Lower lobe of right lung (tissue), 2 donors: ENCODE measurements at regions not wholly inside any gene's neighbourhood (a gene's known extent, or its start where the extent isn't known, plus 50 kb on each side); places are given as distances from the start of the nearest gene placed in this dataset.

Source experiments
- ATAC-seq, 2 donors: fragments of 200-7000 bp; cut with Tn5 transposase; one replicate each; pipeline ENCODE4 v1.9.1; 2020 to 2022; ENCODE audit warnings: mild to moderate bottlenecking in 2 of 2, moderate library complexity in 2 of 2
- DNase-seq: peaks from one replicate; pipeline ENCODE4 v3.0.0-alpha.2; 2020
- H3K27ac ChIP-seq: fragments of 200-600 bp; one replicate; pipeline ENCODE4 v1.8.0; 2022
- H3K27me3 ChIP-seq: fragments of 200-600 bp; one replicate; pipeline ENCODE4 v1.8.0; 2022; ENCODE audit warnings: low read depth
- H3K36me3 ChIP-seq: fragments of 200-600 bp; one replicate; pipeline ENCODE4 v1.8.0; 2022; ENCODE audit warnings: mild to moderate bottlenecking
- H3K4me1 ChIP-seq: fragments of 200-600 bp; one replicate; pipeline ENCODE4 v1.8.0; 2022
- H3K4me3 ChIP-seq: fragments of 200-600 bp; one replicate; pipeline ENCODE4 v1.8.0; 2022; ENCODE audit warnings: mild to moderate bottlenecking
- H3K9me3 ChIP-seq: fragments of 200-600 bp; one replicate; pipeline ENCODE4 v1.8.0; 2022
- intact Hi-C: fragments of 100-400 bp; cut with DNase I; formaldehyde crosslinking; loops from one replicate; pipeline ENCODE4 v1.11.0; 2022
- TF ChIP-seq, protein P1 (sequence below): fragments of 200-600 bp; IDR thresholded peaks from one replicate; pipeline ENCODE4 v1.8.0; 2022; ENCODE audit warnings: antibody characterized with exemption, mild to moderate bottlenecking
- donor health status: DM: no; HTN: yes; CAD: no; lungs with severe emphysema.

GRCh38 chr11:76282172-76282571 is 75.9 kb upstream of the WNT11 start:
- intact Hi-C loops, result no loop called here

GRCh38 chr11:76281558-76281906 is 75.2 kb upstream of the WNT11 start:
- Histone ChIP-seq H3K27me3 (no peaks in the 10 kb centered on the region), H3K4me1 (no peaks in the 10 kb centered on the region), H3K27ac (no peak overlapping the region), H3K9me3 (no peaks in the 10 kb centered on the region), H3K36me3 (no peaks in the 10 kb centered on the region), H3K4me3 (no peak overlapping the region)
- TF ChIP-seq, protein P1, sequence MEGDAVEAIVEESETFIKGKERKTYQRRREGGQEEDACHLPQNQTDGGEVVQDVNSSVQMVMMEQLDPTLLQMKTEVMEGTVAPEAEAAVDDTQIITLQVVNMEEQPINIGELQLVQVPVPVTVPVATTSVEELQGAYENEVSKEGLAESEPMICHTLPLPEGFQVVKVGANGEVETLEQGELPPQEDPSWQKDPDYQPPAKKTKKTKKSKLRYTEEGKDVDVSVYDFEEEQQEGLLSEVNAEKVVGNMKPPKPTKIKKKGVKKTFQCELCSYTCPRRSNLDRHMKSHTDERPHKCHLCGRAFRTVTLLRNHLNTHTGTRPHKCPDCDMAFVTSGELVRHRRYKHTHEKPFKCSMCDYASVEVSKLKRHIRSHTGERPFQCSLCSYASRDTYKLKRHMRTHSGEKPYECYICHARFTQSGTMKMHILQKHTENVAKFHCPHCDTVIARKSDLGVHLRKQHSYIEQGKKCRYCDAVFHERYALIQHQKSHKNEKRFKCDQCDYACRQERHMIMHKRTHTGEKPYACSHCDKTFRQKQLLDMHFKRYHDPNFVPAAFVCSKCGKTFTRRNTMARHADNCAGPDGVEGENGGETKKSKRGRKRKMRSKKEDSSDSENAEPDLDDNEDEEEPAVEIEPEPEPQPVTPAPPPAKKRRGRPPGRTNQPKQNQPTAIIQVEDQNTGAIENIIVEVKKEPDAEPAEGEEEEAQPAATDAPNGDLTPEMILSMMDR, result no peak
- no peak for DNase-seq
- intact Hi-C loops, result no loop called here
- ATAC-seq, result no peak

More at GRCh38 chr11:76282172-76282571, 75.9 kb upstream of the WNT11 start:
- TF ChIP-seq, protein P1, result no peak
- Histone ChIP-seq H3K4me1 (no peaks in the 10 kb centered on the region), H3K9me3 (no peaks in the 10 kb centered on the region), H3K27me3 (no peaks in the 10 kb centered on the region), H3K27ac (no peak overlapping the region), H3K36me3 (no peaks in the 10 kb centered on the region), H3K4me3 (no peak overlapping the region)
- no peak for DNase-seq
- ATAC-seq, result no peak

GRCh38 chr11:76280882-76281557 is 74.7 kb upstream of the WNT11 start:
- Histone ChIP-seq H3K9me3 (no peaks in the 10 kb centered on the region), H3K36me3 (no peaks in the 10 kb centered on the region), H3K4me3 (no peak overlapping the region), H3K27ac (no peak overlapping the region), H3K27me3 (no peaks in the 10 kb centered on the region), H3K4me1 (no peaks in the 10 kb centered on the region)
- TF ChIP-seq, protein P1, result no peak
- intact Hi-C loops, result no loop called here
- ATAC-seq (no peak), DNase-seq (no peak)

DNA sequence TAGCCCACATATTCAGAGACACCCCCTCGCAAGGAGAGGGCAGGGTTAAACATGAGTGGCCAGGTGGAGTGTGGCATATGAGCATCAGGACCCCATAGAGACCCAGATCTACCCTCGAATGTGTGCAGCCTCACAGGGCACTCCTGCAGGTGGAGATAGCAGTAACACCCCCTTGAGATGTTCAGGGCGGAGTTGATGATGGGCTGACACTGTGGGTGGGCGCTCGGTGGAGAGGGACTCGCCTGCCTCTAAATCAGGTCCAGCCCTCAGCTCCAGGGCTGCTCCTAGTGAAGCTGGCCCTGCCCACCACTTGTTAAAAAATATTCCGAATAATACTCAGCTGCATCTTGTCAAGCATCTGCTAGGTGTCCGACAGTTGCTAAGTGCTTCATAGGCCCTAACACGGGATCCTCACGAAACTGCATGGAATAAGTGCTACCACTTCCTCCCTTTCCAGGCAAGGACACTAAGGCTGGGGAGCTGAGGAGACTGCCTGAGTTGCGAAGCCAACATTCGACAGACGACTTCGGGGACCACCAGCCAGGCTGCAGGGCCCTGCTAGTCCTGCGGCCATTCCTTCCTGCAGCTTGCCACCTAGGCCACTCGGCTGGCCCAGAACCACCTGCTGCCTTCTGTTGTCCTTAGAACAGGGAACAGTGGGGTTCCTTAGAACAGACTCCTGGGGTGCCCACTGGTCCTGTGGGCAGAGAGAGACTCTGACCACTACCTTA is 74.0 kb upstream of the WNT11 start:
- Histone ChIP-seq H3K9me3 (no peaks in the 10 kb centered on the region), H3K36me3 (no peaks in the 10 kb centered on the region), H3K27me3 (no peaks in the 10 kb centered on the region), H3K27ac (no peak overlapping the region), H3K4me1 (no peaks in the 10 kb centered on the region), H3K4me3 (no peak overlapping the region)
- no peak for DNase-seq
- intact Hi-C loops, result no loop called here
- ATAC-seq, result no peak
- TF ChIP-seq, protein P1, result no peak

DNA sequence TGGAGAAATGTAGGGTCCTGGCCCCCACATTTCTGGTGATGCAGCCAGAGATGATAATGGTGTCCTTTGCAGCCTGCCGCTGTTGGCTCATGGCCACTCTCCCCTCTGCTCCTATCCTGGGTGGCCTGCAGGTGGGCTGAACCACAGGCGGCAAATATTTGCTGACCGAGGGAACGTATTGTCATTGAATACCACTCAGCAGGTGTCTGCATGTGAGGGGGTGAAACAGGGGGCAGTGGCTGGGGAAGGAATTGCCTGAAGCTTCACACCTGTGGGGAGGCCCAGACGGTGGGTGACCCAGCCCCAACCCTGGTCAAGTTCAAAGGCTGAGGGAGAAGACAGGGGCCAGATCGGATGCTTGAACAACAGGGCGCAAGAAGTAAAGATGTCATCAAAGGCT is 73.3 kb upstream of the WNT11 start:
- H3K27ac ChIP-seq, result no peak overlapping the region
- TF ChIP-seq, protein P1, result no peak
- ATAC-seq (no peak), DNase-seq (no peak)
- no peaks in the 10 kb centered on the region for H3K36me3 ChIP-seq
- no peaks in the 10 kb centered on the region for H3K27me3 ChIP-seq
- intact Hi-C loops, result no loop called here
- H3K4me1 ChIP-seq, result no peaks in the 10 kb centered on the region
- no peaks in the 10 kb centered on the region for H3K9me3 ChIP-seq
- H3K4me3 ChIP-seq, result no peak overlapping the region
